ENCODE measurements at regions not wholly inside any gene's neighbourhood (a gene's known extent, or its start where the extent isn't known, plus 50 kb on each side); places are given as distances from the start of the nearest gene placed in this dataset.
"Not testable (repeated sequence)": the region's sequence is repeated elsewhere in the genome, so short reads cannot be mapped to it uniquely, and the experiment has no call there.

GRCh38 chr16:66194866-66195265 is 171.6 kb upstream of the CDH5 start:
- H3K27ac Mint-ChIP-seq = no peak overlapping the region
- DNase-seq (no peak), ATAC-seq (no peak)
- no peak overlapping the region for H3K4me3 Mint-ChIP-seq
- peaks cover 40% of the 10 kb centered on the region for H3K27me3 Mint-ChIP-seq
- no peaks in the 10 kb centered on the region for H3K9me3 ChIP-seq (ENCODE audit: control insufficient read depth, low read length, poor library complexity, severe bottlenecking)
- H3K4me1 Mint-ChIP-seq = no peaks in the 10 kb centered on the region
- peaks cover 2% of the 10 kb centered on the region for H3K36me3 Mint-ChIP-seq (ENCODE audit: low read depth)

DNA sequence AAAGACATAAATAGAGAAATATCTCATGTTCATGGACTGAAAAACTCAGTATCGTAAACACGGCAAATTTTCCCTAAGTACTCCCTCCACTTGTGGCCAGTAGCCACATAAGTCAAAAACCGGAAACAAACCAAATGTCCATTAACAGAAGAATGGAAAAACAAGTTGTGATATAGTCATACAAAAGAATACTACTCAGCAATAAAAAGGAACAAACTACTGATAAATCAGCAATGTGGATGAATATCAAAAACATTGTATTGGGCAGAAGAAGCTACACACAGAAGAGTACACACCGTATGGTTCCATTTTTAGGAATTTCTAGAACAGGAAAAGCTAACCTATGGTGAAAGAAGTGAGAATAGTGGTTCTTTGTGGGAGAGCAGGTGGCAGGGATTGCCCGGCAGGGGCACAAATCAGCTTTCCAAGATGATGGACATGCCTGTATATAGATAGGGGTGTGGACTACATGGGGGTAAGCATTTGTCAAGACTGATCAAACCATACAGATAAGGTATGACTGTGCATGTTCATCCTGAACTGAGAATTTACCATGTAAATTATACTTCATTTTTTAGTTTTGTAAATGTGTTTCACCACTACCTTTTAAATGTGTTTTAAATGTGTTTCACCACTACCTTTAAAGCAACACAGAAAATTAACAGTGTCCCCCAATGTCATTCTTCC is 172.8 kb upstream of the CDH5 start:
- Mint-ChIP-seq H3K27ac (no peak overlapping the region), H3K27me3 (peaks cover 49% of the 10 kb centered on the region), H3K4me3 (no peak overlapping the region), H3K36me3 (ENCODE audit: low read depth) (peaks cover 2% of the 10 kb centered on the region), H3K4me1 (no peaks in the 10 kb centered on the region)
- ATAC-seq (no peak), DNase-seq (no peak)
- H3K9me3 ChIP-seq (ENCODE audit: control insufficient read depth, low read length, poor library complexity, severe bottlenecking) = no peaks in the 10 kb centered on the region

DNA sequence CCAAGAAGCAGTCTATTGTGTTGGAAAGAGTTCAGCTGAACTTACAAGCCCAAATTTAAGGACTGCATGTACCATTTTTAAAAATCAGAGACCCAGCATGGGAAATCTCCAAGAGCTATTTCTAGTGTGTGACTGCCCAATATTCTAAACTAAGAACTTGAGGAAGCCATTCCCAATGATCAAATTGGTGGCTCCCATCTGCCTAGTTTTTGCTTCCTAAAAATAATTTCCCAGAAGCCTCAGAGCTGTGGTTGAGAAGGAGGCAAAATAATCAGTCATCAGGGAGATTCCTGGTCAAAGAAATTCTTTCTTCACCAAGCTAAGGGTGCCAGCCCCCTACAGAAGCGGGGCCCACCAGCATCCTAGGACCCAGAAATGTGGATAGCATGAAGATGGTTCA is 176.1 kb upstream of the CDH5 start:
- ATAC-seq (no peak), DNase-seq (no peak)
- H3K27ac Mint-ChIP-seq = no peak overlapping the region
- no peak overlapping the region for H3K4me3 Mint-ChIP-seq
- peaks cover 52% of the 10 kb centered on the region for H3K27me3 Mint-ChIP-seq
- no peaks in the 10 kb centered on the region for H3K9me3 ChIP-seq (ENCODE audit: control insufficient read depth, low read length, poor library complexity, severe bottlenecking)
- no peaks in the 10 kb centered on the region for H3K4me1 Mint-ChIP-seq
- peaks cover 2% of the 10 kb centered on the region for H3K36me3 Mint-ChIP-seq (ENCODE audit: low read depth)

- H3K9me3 ChIP-seq (ENCODE audit: control insufficient read depth, low read length, poor library complexity, severe bottlenecking) = no peaks in the 10 kb centered on the region
- H3K36me3 Mint-ChIP-seq (ENCODE audit: low read depth) = peaks cover 2% of the 10 kb centered on the region
- H3K27ac Mint-ChIP-seq = no peak overlapping the region
- H3K27me3 Mint-ChIP-seq = peaks cover 52% of the 10 kb centered on the region
- no peaks in the 10 kb centered on the region for H3K4me1 Mint-ChIP-seq
- ATAC-seq = no peak
- no peak overlapping the region for H3K4me3 Mint-ChIP-seq
- no peak for DNase-seq
Measured at GRCh38 chr16:66189951-66190350, 176.5 kb upstream of the CDH5 start.

GRCh38 chr16:66188917-66189725 is 177.4 kb upstream of the CDH5 start:
- H3K9me3 ChIP-seq (ENCODE audit: control insufficient read depth, low read length, poor library complexity, severe bottlenecking) = no peaks in the 10 kb centered on the region
- Mint-ChIP-seq H3K27me3 (peaks cover 43% of the 10 kb centered on the region), H3K36me3 (ENCODE audit: low read depth) (peaks cover 2% of the 10 kb centered on the region), H3K27ac (no peak overlapping the region), H3K4me3 (no peak overlapping the region), H3K4me1 (no peaks in the 10 kb centered on the region)
- DNase-seq (no peak), ATAC-seq (no peak)

DNA sequence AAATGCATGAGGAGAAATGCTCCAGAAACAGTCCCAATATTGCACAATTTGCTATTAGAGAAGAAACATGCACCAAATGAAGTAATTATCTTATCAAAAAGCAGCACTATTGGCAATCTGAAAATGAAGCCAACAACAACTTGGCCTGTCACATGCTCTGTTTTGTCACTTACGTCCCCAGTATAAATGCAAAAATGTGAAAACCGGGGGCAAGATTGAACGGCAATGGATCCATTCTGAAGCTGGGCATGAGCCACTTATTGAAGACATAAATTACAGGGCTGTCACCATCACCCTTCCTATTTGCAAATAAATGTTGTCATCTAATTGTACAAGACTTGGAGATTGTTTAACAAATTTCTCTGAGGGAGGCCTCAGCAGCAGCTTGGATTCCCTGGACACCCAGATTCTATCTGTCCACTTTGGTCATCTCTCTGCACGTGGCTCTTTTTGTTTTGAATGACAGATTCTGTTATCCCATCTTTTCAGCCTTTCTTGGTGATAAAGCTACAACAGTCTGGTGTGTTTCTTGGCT is 180.2 kb upstream of the CDH5 start:
- H3K9me3 ChIP-seq (ENCODE audit: control insufficient read depth, low read length, poor library complexity, severe bottlenecking) = no peaks in the 10 kb centered on the region
- Mint-ChIP-seq H3K4me3 (no peak overlapping the region), H3K27me3 (peaks cover 49% of the 10 kb centered on the region), H3K36me3 (ENCODE audit: low read depth) (peaks cover 2% of the 10 kb centered on the region), H3K4me1 (no peaks in the 10 kb centered on the region), H3K27ac (no peak overlapping the region)
- DNase-seq (no peak), ATAC-seq (no peak)

DNA sequence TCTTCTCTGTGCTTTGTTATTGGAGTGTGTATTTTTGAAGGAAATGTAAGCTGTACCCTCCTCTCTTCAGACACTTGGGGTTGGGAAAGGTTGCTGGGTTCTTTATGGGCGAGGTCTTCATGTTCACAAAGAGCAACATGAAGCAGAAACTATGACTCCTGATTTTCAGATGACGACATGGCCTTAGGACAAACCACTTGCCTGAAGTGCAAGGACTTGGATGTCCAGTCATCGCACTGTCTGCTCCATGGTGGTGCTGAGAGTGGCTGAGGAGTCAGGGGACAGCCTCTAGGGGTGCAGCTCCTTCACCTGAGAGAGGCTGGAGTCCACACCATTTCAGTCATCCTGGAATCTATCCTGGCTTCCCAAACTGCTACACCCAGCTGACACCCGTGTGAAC is 183.9 kb upstream of the CDH5 start:
- peaks cover 2% of the 10 kb centered on the region for H3K36me3 Mint-ChIP-seq (ENCODE audit: low read depth)
- peaks cover 18% of the 10 kb centered on the region for H3K27me3 Mint-ChIP-seq
- H3K9me3 ChIP-seq (ENCODE audit: control insufficient read depth, low read length, poor library complexity, severe bottlenecking) = no peaks in the 10 kb centered on the region
- ATAC-seq (no peak), DNase-seq (no peak)
- no peaks in the 10 kb centered on the region for H3K4me1 Mint-ChIP-seq
- H3K4me3 Mint-ChIP-seq = no peak overlapping the region
- H3K27ac Mint-ChIP-seq = no peak overlapping the region

DNA sequence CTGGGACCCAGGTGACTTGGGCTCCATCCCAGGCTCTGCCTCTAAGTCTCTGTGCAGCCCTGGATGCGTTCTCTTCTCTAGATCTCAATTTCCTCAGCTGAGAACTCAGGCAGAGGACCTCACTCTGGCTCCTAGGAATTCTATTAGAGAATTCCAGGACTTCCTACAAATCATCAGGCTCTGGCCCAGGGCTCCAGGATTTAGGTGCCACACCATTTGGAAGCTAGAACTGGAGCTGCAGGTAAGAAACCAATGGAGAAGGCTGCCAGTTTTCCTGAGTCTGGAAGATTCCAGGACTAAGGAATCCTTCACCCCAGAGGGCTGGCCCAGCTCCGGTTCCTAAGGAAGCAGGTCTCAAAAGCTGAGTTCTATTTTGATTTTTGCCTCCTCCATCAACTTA is 189.8 kb upstream of the CDH5 start:
- Mint-ChIP-seq H3K4me1 (no peaks in the 10 kb centered on the region), H3K27ac (no peak overlapping the region), H3K4me3 (no peak overlapping the region), H3K36me3 (ENCODE audit: low read depth) (no peaks in the 10 kb centered on the region), H3K27me3 (peaks cover 25% of the 10 kb centered on the region)
- DNase-seq (no peak), ATAC-seq (no peak)
- no peaks in the 10 kb centered on the region for H3K9me3 ChIP-seq (ENCODE audit: control insufficient read depth, low read length, poor library complexity, severe bottlenecking)

DNA sequence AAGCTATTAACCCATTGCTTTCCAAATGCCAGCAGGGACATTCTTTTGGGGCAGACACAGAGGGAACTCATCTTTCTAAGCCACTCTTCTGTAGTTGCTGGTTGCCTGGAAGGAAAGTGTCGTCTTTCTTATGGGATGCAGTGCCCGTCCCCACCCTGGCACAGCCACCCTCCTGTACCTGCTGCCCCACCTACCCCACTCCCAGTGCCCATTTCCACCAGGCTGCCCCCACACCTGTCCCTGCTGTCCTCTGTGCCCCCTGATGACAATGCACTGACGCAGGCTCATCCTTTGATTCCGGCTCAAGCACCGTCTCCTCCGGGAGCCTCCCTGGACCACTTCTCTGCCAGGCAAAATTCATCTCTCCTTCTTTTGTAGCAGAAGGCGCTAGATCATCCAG is 190.4 kb upstream of the CDH5 start:
- Mint-ChIP-seq H3K27ac (no peak overlapping the region), H3K4me3 (no peak overlapping the region), H3K27me3 (peaks cover 25% of the 10 kb centered on the region), H3K36me3 (ENCODE audit: low read depth) (no peaks in the 10 kb centered on the region), H3K4me1 (no peaks in the 10 kb centered on the region)
- no peak for DNase-seq
- no peaks in the 10 kb centered on the region for H3K9me3 ChIP-seq (ENCODE audit: control insufficient read depth, low read length, poor library complexity, severe bottlenecking)
- ATAC-seq = no peak

DNA sequence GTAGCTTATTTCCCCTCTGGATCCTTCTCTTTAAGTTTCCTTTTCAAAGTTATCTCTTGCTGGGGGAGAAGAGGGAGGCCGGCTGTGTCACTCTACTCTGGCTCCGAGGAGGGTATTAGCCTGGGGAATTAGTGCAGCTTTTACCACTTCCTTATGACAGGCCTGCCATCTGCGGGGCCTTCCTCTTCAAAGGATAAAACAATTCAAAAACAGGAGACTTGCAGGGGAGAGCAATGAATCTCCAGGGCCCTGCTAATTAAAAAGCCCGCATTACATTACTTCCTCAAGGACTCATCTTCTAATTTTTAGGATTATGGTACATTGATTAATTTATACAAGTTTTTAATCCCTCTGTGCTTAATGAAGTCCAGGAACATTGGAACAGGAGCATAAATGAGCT is 190.9 kb upstream of the CDH5 start:
- Mint-ChIP-seq H3K27ac (no peak overlapping the region), H3K27me3 (peaks cover 25% of the 10 kb centered on the region)

DNA sequence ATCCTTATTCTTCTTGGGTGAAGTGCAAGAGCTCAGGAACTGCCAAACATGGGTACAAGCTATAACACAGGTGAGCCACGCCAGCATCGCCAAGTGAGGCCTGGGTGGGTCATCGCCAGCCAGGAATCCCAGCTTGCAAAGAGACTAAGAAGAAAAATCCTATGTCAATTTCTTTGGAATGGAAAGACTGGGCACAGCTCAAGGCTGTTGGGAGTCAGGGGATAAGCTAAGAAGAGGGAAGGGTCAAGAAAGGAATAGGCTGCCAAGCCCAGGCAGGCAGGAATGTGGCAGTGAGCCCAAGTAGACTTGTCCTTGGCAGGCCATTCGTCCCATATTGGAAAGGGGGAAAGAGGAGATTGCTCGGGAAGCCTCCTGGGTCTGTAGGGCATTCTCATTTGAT is 191.4 kb upstream of the CDH5 start:
- no peaks in the 10 kb centered on the region for H3K9me3 ChIP-seq (ENCODE audit: control insufficient read depth, low read length, poor library complexity, severe bottlenecking)
- ATAC-seq (no peak), DNase-seq (no peak)
- Mint-ChIP-seq H3K4me3 (no peak overlapping the region), H3K27ac (no peak overlapping the region), H3K27me3 (peaks cover 25% of the 10 kb centered on the region), H3K36me3 (ENCODE audit: low read depth) (no peaks in the 10 kb centered on the region), H3K4me1 (no peaks in the 10 kb centered on the region)

More for the DNA sequence above, 190.9 kb upstream of the CDH5 start:
- DNase-seq (no peak), ATAC-seq (no peak)
- no peaks in the 10 kb centered on the region for H3K36me3 Mint-ChIP-seq (ENCODE audit: low read depth)
- no peaks in the 10 kb centered on the region for H3K9me3 ChIP-seq (ENCODE audit: control insufficient read depth, low read length, poor library complexity, severe bottlenecking)
- no peaks in the 10 kb centered on the region for H3K4me1 Mint-ChIP-seq
- H3K4me3 Mint-ChIP-seq = no peak overlapping the region

GRCh38 chr16:66173796-66174195 is 192.7 kb upstream of the CDH5 start:
- DNase-seq; H3K4me1 Mint-ChIP-seq; H3K27ac Mint-ChIP-seq; H3K4me3 Mint-ChIP-seq; ATAC-seq; H3K36me3 Mint-ChIP-seq (ENCODE audit: low read depth); H3K9me3 ChIP-seq (ENCODE audit: control insufficient read depth, low read length, poor library complexity, severe bottlenecking): not testable (repeated sequence)
- peaks cover 25% of the 10 kb centered on the region for H3K27me3 Mint-ChIP-seq

DNA sequence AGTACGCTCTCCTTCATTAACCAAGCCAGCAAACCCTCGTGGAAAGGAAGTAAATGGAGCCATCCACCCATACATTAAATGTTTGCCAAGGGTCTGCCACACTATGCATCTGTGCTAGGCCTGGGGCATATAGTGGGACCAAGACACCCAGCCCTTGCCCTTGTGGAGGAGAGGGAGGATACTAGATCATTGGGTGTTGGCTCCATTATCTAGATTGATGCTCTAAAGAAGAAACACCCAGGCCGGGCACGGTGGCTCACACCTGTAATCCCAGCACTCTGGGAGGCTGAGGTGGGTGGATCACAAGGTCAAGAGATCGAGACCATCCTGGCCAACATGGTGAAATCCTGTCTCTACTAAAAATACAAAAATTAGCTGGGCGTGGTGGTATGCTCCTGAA is 193.3 kb upstream of the CDH5 start:
- not testable (repeated sequence) for H3K36me3 Mint-ChIP-seq (ENCODE audit: low read depth); H3K4me3 Mint-ChIP-seq; DNase-seq; H3K27ac Mint-ChIP-seq; H3K9me3 ChIP-seq (ENCODE audit: control insufficient read depth, low read length, poor library complexity, severe bottlenecking); ATAC-seq; H3K4me1 Mint-ChIP-seq
- H3K27me3 Mint-ChIP-seq = peaks cover 25% of the 10 kb centered on the region

DNA sequence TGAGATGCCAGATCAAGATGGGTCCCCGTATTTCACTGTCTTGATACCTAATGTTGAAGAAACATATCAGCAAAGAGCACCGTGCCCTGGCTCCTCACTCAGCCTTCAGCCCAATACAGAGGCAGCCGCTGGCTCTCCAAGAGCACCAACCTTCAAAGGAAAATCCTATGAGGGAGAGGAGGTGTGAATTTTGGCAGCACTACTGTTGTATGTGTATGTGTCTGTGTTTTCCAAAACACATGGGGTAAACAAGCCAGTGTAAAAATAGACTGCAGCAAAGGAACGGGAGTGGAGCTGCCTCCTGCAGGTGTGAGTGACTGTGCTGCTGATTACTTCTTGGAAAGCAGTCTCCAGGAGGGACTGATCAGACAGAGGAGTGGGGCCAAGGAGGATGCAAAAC is 194.0 kb upstream of the CDH5 start:
- no peak overlapping the region for H3K27ac Mint-ChIP-seq
- H3K27me3 Mint-ChIP-seq = peaks cover 25% of the 10 kb centered on the region
- H3K36me3 Mint-ChIP-seq (ENCODE audit: low read depth) = no peaks in the 10 kb centered on the region
- no peak for DNase-seq
- no peaks in the 10 kb centered on the region for H3K9me3 ChIP-seq (ENCODE audit: control insufficient read depth, low read length, poor library complexity, severe bottlenecking)
- no peaks in the 10 kb centered on the region for H3K4me1 Mint-ChIP-seq
- ATAC-seq = no peak
- no peak overlapping the region for H3K4me3 Mint-ChIP-seq
